Skin epidermis (tissue), 12 donors: ENCODE measurements at regions not wholly inside any gene's neighbourhood (a gene's known extent, or its start where the extent isn't known, plus 50 kb on each side); places are given as distances from the start of the nearest gene placed in this dataset.

ENCODE experiments used
- H3K27ac ChIP-seq, 21 experiments: fragments of 200-600 bp; sonication (generic) in 11 of 21; one replicate each; pipeline ENCODE4 v1.5.0; 2020; ENCODE audit warnings: mild to moderate bottlenecking in 3 of 21, inconsistent platforms in 2 of 21, moderate library complexity in 2 of 21
- H3K4me3 ChIP-seq, 7 experiments: fragments of 200-600 bp; sonication (generic) in 2 of 7; one replicate each; pipeline ENCODE4 v1.5.0; 2020; ENCODE audit warnings: inconsistent platforms in 2 of 7, mild to moderate bottlenecking in 2 of 7, moderate library complexity in 1 of 7

- no peak overlapping the region for H3K27ac ChIP-seq
Measured at GRCh38 chr21:24727803-24728440, 879.4 kb downstream of the MRPL39 start.

GRCh38 chr21:24716281-24716918 is 890.9 kb downstream of the MRPL39 start:
- Histone ChIP-seq H3K27ac (no peak overlapping the region), H3K4me3 (no peak overlapping the region)

More at GRCh38 chr21:24727803-24728440, 879.4 kb downstream of the MRPL39 start:
- no peak overlapping the region for H3K4me3 ChIP-seq

- H3K27ac ChIP-seq: no peak overlapping the region
- no peak overlapping the region for H3K4me3 ChIP-seq
Measured at GRCh38 chr21:24714646-24715200, 892.6 kb downstream of the MRPL39 start.

GRCh38 chr21:24705201-24705600 is 902.1 kb downstream of the MRPL39 start:
- Histone ChIP-seq H3K27ac (no peak overlapping the region), H3K4me3 (no peak overlapping the region)

- H3K27ac ChIP-seq: no peak overlapping the region
- no peak overlapping the region for H3K4me3 ChIP-seq
Measured at GRCh38 chr21:24693779-24694178, 913.5 kb downstream of the MRPL39 start.

DNA sequence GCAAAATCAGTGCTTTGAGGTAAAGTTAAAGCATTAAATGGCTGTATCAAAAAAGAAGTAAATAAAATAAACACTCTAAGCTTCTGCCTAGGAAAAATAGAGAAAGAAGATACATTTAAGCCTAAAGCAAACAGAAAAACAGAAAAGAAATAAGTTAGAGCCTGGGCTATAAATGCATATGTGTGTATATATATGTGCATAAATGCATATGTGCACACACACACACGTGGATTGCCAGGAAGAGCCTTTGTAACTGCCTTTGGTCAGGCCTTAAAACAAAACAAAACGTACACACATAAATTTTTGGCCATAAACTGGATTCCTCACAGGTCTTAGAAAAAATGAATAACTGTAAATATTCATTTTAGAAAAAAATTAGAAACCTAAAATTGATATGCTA is 925.8 kb downstream of the MRPL39 start:
- Histone ChIP-seq H3K4me3 (no peak overlapping the region), H3K27ac (no peak overlapping the region)

GRCh38 chr21:24671901-24672300 is 935.4 kb downstream of the MRPL39 start:
- Histone ChIP-seq H3K27ac (no peak overlapping the region), H3K4me3 (no peak overlapping the region)

GRCh38 chr21:24658926-24659325 is 948.4 kb downstream of the MRPL39 start:
- Histone ChIP-seq H3K27ac (no peak overlapping the region), H3K4me3 (no peak overlapping the region)

- Histone ChIP-seq H3K27ac (no peak overlapping the region), H3K4me3 (no peak overlapping the region)
Measured at GRCh38 chr21:24658026-24658425, 949.3 kb downstream of the MRPL39 start.

DNA sequence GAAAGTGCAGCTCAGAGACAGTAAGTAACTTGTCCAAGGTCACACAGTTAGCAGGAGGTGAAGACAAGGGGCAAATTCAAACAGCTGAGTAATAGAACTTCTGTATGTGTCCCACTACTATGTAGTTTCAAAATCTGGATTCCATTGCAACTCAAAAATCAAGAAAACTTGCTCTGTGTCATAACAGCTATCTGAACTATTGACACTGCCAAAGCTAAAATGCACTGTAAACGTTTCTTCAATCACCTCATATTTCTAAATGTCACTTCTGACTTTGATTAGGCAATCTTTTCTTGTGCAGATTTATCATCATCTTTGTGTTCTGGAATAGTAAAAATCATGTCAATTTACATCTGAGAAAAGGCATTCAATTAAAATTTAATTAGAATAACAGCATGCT is 957.6 kb downstream of the MRPL39 start:
- Histone ChIP-seq H3K4me3 (no peak overlapping the region), H3K27ac (no peak overlapping the region)

- Histone ChIP-seq H3K4me3 (no peak overlapping the region), H3K27ac (no peak overlapping the region)
Measured at GRCh38 chr21:24636696-24637095, 970.6 kb downstream of the MRPL39 start.

GRCh38 chr21:24634749-24635148 is 972.5 kb downstream of the MRPL39 start:
- Histone ChIP-seq H3K27ac (no peak overlapping the region), H3K4me3 (no peak overlapping the region)

DNA sequence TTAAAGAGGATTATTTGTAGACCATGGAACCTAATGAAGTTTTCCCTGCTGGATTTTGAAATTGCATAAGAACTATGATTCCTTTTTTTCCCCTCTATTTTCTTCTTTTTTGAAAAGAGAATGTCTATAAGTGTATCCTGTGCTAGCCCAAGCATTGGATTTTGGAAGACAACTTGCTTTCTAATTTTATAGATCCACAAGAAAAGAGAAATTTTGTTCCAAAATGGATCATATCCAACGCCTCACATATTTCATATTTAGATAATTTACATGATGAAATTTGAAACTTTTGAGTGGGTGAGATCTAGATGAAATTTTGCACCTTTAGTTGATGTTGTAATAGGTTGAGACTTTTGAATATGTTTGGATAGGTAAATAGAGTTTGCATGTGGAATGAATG is 978.7 kb downstream of the MRPL39 start:
- Histone ChIP-seq H3K27ac (no peak overlapping the region), H3K4me3 (no peak overlapping the region)

DNA sequence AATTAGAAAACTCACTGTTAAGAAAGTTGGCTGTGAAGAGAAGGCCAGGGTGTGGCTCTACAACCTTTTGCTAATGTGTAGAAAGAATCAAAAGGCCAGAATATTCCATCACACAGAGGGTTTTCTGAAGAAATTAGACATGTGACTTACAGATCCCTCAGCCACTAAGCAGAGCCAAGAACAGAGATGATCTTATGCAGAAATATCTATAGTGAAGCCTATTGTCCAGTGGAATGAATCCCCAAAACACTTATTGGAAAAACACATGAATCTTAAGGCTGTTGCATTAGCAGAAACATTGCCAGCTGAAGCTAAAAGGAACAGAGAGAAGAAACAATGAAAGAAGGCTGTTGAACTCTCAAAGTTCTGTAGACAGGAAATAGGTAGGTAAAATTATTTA is 979.2 kb downstream of the MRPL39 start:
- Histone ChIP-seq H3K27ac (no peak overlapping the region), H3K4me3 (no peak overlapping the region)

DNA sequence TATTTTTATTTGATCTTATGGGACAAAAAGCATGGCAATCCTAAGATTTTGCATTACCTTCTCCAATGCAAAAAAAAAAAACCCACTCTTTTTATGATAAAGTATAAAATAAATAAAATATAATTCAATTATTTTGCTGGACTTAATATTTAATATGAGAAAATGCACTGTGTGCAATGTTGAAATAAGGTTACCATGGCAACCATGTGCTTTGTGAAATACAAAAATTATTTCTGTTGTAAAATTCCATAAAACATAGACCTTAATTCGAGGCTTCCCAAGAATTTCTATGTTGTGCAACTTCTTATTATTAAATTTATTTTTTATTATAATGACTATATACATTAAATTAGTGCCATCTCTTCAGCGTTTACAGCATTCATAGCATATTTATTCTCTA is 989.5 kb downstream of the MRPL39 start:
- no peak overlapping the region for H3K27ac ChIP-seq
- H3K4me3 ChIP-seq: no peak overlapping the region

GRCh38 chr21:24594082-24594481 is 1013.2 kb downstream of the MRPL39 start:
- no peak overlapping the region for H3K4me3 ChIP-seq
- no peak overlapping the region for H3K27ac ChIP-seq

DNA sequence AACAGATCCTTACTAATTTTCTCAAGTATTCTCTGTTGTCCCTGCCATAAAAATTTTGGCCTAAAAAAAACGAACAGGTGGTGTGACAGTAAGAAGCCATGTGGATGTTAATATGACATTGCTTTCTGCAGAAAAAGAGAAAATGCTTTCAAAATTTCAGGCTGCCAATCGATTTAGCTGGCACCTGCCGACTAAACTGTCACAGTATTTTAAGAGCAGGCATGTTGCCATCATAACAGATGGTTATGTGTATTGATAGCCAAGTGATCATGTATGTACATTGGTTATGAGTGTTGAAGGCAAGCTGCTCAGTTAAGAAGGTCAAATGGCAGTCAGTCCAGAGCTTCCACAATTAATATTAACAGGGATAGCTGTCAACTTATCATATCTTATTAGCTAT is 1017.0 kb downstream of the MRPL39 start:
- H3K4me3 ChIP-seq: no peak overlapping the region
- H3K27ac ChIP-seq: no peak overlapping the region

DNA sequence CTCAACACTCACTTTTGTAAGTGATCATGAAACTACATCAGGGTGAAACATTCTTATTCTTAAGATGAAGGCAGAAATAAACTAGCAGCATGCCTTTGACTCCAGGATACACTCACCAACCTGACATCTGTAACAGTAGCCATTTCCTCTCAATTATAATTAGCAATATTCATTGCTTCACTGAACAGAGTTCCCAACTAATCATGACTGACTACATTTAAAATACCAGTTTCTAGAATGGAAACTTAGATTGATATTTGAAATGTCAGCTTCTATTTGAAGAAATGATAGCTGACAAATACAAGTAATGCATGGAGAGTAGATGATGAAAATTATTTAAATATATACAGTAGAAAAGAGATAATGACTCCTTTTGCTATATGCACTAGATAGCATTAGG is 1023.8 kb downstream of the MRPL39 start:
- Histone ChIP-seq H3K4me3 (no peak overlapping the region), H3K27ac (no peak overlapping the region)

- Histone ChIP-seq H3K27ac (no peak overlapping the region), H3K4me3 (no peak overlapping the region)
Measured at GRCh38 chr21:24577301-24577700, 1030.0 kb downstream of the MRPL39 start.

DNA sequence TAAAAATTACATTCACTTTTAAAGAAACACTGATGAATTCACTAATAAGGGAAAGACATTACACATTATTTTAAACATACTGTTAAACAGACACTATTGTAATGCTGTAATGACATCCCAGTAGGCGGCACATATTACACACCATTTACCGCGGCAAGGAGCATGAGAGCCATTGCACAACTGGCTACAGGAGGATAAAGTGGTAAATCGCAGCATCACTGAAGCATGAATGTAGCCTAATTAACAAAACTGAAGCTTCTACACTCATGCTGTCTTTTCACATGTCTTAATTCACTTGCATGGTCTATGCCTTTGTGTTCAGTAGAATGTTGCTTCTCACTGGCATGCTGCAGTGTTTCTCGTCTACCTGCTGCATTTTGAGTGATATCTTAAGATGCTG is 1046.0 kb downstream of the MRPL39 start:
- Histone ChIP-seq H3K27ac (no peak overlapping the region), H3K4me3 (no peak overlapping the region)

DNA sequence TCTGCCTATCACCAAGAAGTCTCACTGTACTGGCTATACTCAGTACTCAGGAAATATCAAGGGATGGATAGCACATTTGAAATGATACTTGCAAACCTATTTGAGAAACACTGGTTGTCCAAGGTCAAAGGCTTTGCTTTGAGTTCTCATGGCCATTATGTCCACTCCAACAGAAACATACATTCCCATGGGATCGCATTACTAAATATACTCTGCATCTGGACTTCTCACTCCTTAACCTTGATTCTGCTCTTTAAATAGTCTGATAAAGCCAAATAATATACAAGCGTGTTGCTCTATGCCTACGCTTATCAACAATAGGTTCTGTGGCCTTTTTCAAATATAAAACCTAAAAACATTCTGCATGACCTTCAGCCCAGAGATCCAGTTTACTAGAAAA is 1054.8 kb downstream of the MRPL39 start:
- no peak overlapping the region for H3K27ac ChIP-seq
- no peak overlapping the region for H3K4me3 ChIP-seq
